Gastroesophageal sphincter (tissue), 3 donors: ENCODE measurements at regions not wholly inside any gene's neighbourhood (a gene's known extent, or its start where the extent isn't known, plus 50 kb on each side); places are given as distances from the start of the nearest gene placed in this dataset.

Source experiments
- POLR2A ChIP-seq, 2 donors: fragments of 450-650 bp; IDR thresholded peaks; one replicate each; pipeline ENCODE4 v1.6.1; 2017; ENCODE audit warnings: antibody characterized with exemption in 2 of 2, mild to moderate bottlenecking in 2 of 2, moderate library complexity in 1 of 2
- POLR2AphosphoS5 ChIP-seq: sonication (generic); formaldehyde crosslinking; IDR thresholded peaks from one replicate; pipeline ENCODE4 v1.6.1; 2017; ENCODE audit warnings: antibody characterized with exemption
- TF ChIP-seq, protein P1 (sequence below), 4 experiments: fragments of 200-600 bp in 2 of 4; fragments of 450-650 bp in 2 of 4; sonication (generic) in 1 of 4; IDR thresholded peaks; one replicate each; pipeline ENCODE4 v1.5.1; 2017 to 2019; ENCODE audit warnings: antibody characterized with exemption in 4 of 4, mild to moderate bottlenecking in 2 of 4, moderate library complexity in 2 of 4

DNA sequence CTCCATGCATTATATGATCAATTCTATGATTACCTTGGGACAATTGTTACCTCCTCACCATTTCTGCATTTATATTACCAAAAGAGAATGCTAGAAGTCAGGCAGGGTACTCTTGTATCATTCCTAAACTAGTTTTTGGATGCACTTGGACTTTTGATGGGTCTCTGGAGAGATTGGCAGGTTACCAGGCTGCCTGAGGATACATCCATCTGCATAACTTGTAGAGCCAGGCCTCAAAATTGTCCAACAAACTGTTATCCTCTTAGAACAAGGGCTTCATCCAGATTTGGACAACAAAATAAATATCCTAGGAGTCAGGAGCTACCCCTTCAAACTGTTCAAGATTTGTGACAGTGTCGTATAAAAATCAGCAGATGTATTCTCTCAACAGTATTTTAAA is 326.1 kb downstream of the IL15 start:
- TF ChIP-seq, protein P1, sequence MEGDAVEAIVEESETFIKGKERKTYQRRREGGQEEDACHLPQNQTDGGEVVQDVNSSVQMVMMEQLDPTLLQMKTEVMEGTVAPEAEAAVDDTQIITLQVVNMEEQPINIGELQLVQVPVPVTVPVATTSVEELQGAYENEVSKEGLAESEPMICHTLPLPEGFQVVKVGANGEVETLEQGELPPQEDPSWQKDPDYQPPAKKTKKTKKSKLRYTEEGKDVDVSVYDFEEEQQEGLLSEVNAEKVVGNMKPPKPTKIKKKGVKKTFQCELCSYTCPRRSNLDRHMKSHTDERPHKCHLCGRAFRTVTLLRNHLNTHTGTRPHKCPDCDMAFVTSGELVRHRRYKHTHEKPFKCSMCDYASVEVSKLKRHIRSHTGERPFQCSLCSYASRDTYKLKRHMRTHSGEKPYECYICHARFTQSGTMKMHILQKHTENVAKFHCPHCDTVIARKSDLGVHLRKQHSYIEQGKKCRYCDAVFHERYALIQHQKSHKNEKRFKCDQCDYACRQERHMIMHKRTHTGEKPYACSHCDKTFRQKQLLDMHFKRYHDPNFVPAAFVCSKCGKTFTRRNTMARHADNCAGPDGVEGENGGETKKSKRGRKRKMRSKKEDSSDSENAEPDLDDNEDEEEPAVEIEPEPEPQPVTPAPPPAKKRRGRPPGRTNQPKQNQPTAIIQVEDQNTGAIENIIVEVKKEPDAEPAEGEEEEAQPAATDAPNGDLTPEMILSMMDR (IDR thresholded peaks at IDR 0.05), result no peak
- TF ChIP-seq POLR2AphosphoS5, result no peak
- no peak for TF ChIP-seq POLR2A (IDR thresholded peaks at IDR 0.05)
